ENCODE measurements at regions not wholly inside any gene's neighbourhood (a gene's known extent, or its start where the extent isn't known, plus 50 kb on each side); places are given as distances from the start of the nearest gene placed in this dataset.

DNA sequence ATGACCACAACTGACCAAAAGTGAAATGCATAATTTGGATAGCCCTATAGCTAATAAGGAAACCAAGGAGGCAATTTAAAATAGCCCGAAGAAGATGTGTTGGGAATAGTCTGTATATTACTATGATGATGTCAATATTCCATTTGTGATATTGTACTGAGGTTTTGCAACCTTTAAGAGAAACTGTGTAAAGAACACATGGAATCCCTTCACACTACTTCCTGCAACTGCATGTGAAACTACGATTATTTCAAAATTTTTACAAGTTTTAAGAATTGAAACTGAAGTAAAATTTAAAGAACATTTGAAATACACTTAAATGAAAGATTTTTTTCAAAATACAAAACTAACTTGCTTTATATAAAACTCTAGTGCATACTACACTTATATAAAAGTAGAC lies 504.3 kb upstream of the ID2 start:
- no peak for DNase-seq (ENCODE audit: low read depth, low spot score)

DNA sequence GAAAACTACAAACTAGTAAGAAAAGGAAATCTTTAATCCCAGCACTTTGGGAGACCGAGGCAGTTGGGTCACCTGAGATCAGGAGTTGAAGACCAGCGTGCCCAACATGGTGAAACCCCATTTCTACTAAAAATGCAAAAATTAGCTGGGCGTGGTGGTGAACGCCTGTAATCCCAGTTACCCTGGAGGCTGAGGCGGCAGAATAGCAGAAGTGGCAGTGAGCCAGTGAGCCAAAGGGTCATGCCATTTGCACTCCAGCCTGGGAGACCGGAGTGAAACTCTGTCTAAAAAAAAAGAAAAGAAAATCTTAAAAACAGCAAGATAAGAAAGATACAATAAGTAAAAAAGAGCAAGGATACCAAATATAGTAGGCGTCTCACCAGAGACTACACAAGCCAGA lies 502.9 kb upstream of the ID2 start:
- DNase-seq (ENCODE audit: low read depth, low spot score) = no peak

DNA sequence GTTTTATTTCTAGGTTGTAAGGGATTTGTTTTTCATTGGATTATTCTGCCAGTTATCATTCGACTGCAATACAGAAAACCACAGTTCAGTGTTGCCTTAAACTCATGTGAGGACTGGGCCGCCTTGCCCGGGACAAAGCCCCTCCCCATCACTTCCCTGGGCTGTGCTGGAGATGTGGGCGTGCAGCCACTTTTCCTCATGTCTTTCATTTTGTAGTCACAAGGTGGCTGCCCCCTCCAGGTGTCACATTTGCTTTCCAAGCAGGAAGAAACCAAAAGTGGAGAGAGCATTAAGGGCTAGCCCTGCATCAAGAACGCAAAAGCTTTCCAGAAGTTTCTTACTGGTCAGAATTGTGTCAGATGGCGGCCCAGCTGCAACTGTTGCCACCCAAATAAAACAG lies 492.5 kb upstream of the ID2 start:
- no peak for DNase-seq (ENCODE audit: low read depth, low spot score)

DNA sequence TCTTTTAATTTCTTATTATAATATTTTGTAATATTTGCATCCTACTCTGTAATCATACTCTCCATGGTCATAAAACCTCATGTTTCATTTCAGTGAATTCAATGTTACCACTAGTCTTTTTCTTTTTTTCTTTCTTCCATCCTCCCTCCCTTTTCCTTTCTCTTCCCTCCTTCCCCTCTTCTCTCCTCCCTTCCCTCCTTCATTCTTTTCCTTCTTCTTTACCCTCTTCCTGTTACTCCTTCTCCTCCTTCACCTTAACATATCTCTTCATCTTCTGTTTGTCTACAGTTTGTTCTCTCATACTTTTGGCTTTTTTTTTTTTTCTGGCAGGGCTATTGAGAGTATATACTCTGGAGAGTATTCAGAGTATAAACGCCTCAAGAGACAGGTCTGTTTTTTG lies 491.6 kb upstream of the ID2 start:
- DNase-seq (ENCODE audit: low read depth, low spot score) = no peak

- no peak for DNase-seq (ENCODE audit: low read depth, low spot score)
These were observed 490.4 kb upstream of the ID2 start for GRCh38 chr2:8191427-8191826.

DNA sequence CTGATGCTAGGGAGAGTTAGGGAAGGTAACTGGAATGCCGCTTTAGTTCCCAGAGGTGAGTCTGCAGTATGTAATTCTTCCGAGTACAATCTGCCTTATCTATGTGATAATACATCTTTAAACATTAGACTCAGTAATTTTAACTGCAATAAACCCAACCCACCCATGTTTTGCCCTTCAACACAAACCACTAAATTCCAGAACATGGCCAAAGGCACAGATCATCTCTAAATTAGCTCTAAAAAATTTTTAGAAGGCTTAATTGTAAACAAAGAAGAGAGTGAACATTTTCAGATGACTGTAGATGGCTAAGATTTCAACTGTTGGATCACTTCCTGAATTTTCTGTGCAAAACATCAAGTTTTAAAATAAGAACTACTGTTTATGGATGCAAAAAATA lies 488.7 kb upstream of the ID2 start:
- no peak for DNase-seq (ENCODE audit: low read depth, low spot score)

DNA sequence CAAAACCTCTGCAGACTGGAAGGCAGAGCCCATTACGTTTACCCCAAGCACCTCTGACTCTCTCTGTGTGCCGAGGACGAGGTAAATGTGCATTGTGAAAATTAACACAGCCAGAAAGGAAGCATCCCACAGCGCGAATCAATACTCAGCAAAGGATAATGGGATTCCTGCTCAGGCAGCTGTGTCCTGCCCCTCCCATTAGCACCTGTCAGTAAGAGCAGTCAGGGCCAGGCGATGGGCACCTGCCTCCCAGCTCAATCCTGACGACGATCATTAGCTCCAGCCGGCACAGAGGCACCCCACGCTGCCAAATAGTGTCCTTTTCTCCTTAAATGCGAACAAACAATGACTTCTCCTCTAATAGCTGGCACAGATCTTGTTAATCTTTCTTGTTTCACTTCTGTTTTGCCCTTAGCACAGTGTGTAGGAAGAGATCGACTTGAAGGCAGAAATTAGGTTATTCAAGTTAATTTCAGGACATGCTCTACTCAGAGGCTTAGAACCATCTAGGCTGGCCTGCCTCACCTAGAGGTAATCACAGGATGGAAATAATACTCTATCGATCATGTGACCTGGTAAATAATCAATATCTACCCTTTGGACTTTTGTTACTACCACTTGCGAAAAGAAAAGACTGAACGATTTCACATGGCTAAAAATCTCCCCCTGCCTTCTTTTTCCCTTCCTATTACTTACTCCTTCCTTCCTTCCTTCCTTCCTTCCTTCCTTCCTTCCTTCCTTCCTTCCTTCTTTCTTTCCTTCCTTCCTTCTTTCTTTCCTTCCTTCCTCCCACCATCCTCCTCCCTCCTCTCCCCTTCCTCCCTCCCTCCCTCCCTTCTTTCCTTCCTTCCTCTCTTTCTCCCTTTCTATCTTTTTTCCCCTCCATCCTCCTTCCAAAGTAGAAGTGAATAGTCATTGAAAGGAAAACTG lies 487.9 kb upstream of the ID2 start:
- DNase-seq (ENCODE audit: low read depth, low spot score) = no peak

- DNase-seq (ENCODE audit: low read depth, low spot score) = no peak
These were observed 486.1 kb upstream of the ID2 start for GRCh38 chr2:8195784-8196183.

DNA sequence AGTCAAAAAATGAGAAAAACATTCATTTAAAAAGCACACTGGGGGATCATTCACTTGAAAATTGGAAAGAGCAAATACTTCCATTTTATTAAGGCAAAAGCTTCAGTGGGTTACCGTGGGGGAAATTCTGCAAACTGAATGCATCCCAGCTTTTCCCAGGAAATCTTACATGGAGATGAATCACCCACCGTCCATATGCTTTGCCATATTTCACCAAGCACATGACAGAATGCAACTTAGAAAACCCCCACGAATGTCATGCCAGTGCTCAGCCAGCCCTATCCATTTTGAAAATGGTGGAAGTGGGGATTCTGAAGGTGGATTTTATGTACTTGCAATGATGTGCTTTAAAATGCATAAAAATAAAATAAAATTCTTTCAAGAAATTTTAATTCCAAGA lies 485.5 kb upstream of the ID2 start:
- DNase-seq (ENCODE audit: low read depth, low spot score) = no peak

- no peak for DNase-seq (ENCODE audit: low read depth, low spot score)
These were observed 484.8 kb upstream of the ID2 start for GRCh38 chr2:8197101-8197500.

- no peak for DNase-seq (ENCODE audit: low read depth, low spot score)
These were observed 484.0 kb upstream of the ID2 start for GRCh38 chr2:8197825-8198224.

- DNase-seq (ENCODE audit: low read depth, low spot score) = no peak
These were observed 483.0 kb upstream of the ID2 start for GRCh38 chr2:8198766-8199382.

DNA sequence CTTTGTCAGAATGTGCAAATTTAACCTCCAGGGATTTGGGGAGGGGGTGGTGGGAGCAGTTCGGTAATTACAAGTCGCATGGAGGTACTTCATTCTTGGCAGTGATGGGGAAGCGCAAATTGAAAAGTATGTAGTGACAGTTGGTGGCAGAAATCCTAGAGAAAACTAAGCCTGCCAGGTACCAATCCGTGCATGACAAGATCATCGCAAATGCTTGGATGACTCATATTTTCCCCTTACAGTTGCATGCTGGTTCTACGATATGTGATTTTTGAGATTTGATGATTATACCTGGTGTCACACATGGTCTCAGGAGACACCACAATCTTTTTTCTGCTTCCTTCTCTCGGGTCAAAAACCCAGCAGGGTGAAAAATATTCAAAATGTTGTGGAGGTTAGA lies 479.7 kb upstream of the ID2 start:
- DNase-seq (ENCODE audit: low read depth, low spot score) = no peak

GRCh38 chr2:8203364-8203763 lies 478.5 kb upstream of the ID2 start:
- no peak for DNase-seq (ENCODE audit: low read depth, low spot score)

DNA sequence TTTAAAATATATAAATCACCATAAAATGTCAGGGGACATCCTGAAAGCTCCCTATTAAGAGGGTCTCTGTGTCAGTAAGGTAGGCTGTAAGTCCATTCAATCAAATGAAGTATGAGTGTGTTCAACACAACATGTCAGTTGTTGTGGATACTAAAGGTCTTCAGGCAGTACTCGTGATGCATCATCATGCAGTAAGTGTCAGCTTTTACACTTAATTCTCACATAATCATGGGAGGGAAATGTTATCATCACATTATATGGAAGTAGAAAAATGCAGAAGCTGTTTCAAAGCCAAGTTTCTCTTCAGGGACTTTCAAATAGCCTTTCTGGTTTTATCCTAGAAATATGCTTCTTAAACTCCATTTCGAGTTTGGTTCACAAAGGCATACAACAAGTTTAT lies 477.1 kb upstream of the ID2 start:
- no peak for DNase-seq (ENCODE audit: low read depth, low spot score)

DNA sequence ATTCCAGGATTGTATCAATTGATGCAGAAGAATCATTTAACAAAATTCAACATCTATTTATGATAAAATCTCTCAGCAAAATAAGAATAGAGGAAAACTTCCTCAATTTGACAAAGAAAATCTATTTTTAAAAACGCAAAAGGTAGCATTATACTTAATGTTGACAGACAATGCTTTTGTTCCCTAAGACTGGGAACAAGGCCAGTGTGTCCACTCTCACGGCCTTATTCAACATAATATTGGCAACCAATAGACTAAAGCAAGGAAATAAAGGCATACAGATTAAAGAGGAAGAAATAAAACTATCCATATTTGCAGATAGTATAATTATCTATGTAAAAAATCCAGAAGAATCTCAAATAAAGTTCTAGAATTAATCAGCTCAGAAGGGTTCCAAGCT lies 472.4 kb upstream of the ID2 start:
- DNase-seq (ENCODE audit: low read depth, low spot score) = no peak

DNA sequence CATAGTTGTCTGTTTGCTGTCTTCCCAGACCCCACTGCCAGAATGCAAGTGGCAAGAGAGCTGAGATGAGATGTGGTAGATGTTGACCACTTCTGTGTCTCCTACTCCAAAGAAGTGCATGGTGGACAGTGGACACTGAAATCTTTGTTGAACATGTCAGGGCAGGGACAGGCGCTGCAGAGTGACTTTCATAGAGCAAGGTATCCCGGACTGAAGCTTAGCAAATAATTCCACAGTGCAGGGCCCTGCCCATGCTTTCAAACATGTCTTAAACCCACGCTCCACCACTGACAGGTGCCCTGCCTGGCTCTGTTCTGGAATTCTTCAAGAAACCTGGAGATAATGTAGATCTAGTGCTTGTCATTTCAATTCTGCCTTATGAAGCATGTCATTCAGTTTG lies 470.5 kb upstream of the ID2 start:
- DNase-seq (ENCODE audit: low read depth, low spot score) = no peak

- no peak for DNase-seq (ENCODE audit: low read depth, low spot score)
These were observed 469.6 kb upstream of the ID2 start for GRCh38 chr2:8212239-8212638.

DNA sequence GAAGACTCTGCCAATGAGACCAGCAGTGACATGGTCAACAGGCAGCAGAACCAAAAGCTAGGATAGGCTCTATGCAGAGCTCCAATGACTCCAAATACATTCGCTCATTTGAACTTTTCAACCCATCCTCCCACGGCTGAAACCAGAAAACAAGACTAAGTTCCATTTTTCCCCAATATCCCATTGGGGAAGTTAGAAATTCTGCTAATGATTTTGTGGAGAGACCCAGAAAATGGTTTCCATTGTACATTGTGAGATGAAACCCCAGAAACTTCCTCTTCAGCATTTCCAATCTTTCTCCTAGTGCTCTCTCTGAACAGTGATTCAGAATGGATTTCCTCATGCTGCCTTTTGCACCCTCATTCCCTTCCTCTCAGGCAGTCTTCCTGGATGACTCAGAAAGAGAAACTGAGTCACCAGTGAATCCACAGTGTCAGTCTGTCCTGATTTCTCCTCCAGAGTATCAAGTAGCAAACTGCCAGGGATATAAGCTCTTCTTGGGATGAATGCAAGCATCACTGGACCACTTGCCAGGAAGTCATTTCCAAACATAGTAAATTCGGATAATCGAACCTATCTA lies 467.7 kb upstream of the ID2 start:
- no peak for DNase-seq (ENCODE audit: low read depth, low spot score)

- DNase-seq (ENCODE audit: low read depth, low spot score) = no peak
These were observed 466.5 kb upstream of the ID2 start for GRCh38 chr2:8215159-8215863.

DNA sequence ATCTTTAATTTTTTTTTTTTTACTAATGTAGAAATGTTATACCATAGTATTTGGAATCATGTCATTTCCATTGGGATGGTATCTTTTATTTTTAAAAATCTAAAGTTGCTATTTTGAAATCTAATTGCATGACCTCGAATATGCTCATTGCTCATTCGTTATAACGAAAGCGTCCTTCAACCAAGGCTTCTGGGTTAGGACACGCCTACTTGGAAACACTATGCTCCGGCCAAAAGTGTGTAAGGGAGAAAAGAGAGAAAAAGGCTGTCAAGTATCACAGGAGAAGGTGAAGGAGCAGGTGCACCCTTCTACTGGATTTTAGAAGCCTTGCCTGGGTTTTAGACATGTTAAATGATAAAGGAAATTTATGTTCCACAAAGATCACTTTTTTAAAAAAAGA lies 465.9 kb upstream of the ID2 start:
- no peak for DNase-seq (ENCODE audit: low read depth, low spot score)

- no peak for DNase-seq (ENCODE audit: low read depth, low spot score)
These were observed 465.5 kb upstream of the ID2 start for GRCh38 chr2:8216397-8216796.

Measured in astrocyte of the hippocampus (primary cell).